ENCODE measurements at regions not wholly inside any gene's neighbourhood (a gene's known extent, or its start where the extent isn't known, plus 50 kb on each side); places are given as distances from the start of the nearest gene placed in this dataset.

- Histone ChIP-seq H3K4me1 (ENCODE audit: insufficient read depth, low read length) (no peaks in the 10 kb centered on the region), H3K4me3 (ENCODE audit: low read length) (no peak overlapping the region), H3K36me3 (ENCODE audit: insufficient read depth, low read depth, low read length) (no peaks in the 10 kb centered on the region), H3K27ac (ENCODE audit: low read length) (no peak overlapping the region), H3K27me3 (ENCODE audit: insufficient read depth, low read length) (no peaks in the 10 kb centered on the region), H3K9ac (ENCODE audit: low read depth, low read length) (no peak overlapping the region), H3K9me3 (ENCODE audit: insufficient read depth, low read depth, low read length) (no peaks in the 10 kb centered on the region)
Observed at GRCh38 chr2:125543968-125544514, 1111.9 kb upstream of the GYPC start.

- Histone ChIP-seq H3K4me1 (ENCODE audit: insufficient read depth, low read length) (no peaks in the 10 kb centered on the region), H3K9ac (ENCODE audit: low read depth, low read length) (no peak overlapping the region), H3K9me3 (ENCODE audit: insufficient read depth, low read depth, low read length) (no peaks in the 10 kb centered on the region), H3K27me3 (ENCODE audit: insufficient read depth, low read length) (no peaks in the 10 kb centered on the region), H3K4me3 (ENCODE audit: low read length) (no peak overlapping the region), H3K27ac (ENCODE audit: low read length) (no peak overlapping the region), H3K36me3 (ENCODE audit: insufficient read depth, low read depth, low read length) (no peaks in the 10 kb centered on the region)
Observed at GRCh38 chr2:125553768-125554167, 1102.2 kb upstream of the GYPC start.

GRCh38 chr2:125554956-125555355, 1101.0 kb upstream of the GYPC start:
- H3K27me3 ChIP-seq (ENCODE audit: insufficient read depth, low read length), result no peaks in the 10 kb centered on the region
- no peak overlapping the region for H3K9ac ChIP-seq (ENCODE audit: low read depth, low read length)
- no peak overlapping the region for H3K27ac ChIP-seq (ENCODE audit: low read length)
- H3K9me3 ChIP-seq (ENCODE audit: insufficient read depth, low read depth, low read length), result no peaks in the 10 kb centered on the region
- H3K36me3 ChIP-seq (ENCODE audit: insufficient read depth, low read depth, low read length), result no peaks in the 10 kb centered on the region
- no peaks in the 10 kb centered on the region for H3K4me1 ChIP-seq (ENCODE audit: insufficient read depth, low read length)
- no peak overlapping the region for H3K4me3 ChIP-seq (ENCODE audit: low read length)

GRCh38 chr2:125559186-125559585, 1096.8 kb upstream of the GYPC start:
- Histone ChIP-seq H3K4me1 (ENCODE audit: insufficient read depth, low read length) (no peaks in the 10 kb centered on the region), H3K4me3 (ENCODE audit: low read length) (no peak overlapping the region), H3K27me3 (ENCODE audit: insufficient read depth, low read length) (no peaks in the 10 kb centered on the region), H3K27ac (ENCODE audit: low read length) (no peak overlapping the region), H3K9ac (ENCODE audit: low read depth, low read length) (no peak overlapping the region), H3K9me3 (ENCODE audit: insufficient read depth, low read depth, low read length) (no peaks in the 10 kb centered on the region), H3K36me3 (ENCODE audit: insufficient read depth, low read depth, low read length) (no peaks in the 10 kb centered on the region)

- H3K9me3 ChIP-seq (ENCODE audit: insufficient read depth, low read depth, low read length), result no peaks in the 10 kb centered on the region
Observed at GRCh38 chr2:125560855-125561254, 1095.1 kb upstream of the GYPC start.

GRCh38 chr2:125561302-125561701, 1094.7 kb upstream of the GYPC start:
- H3K27me3 ChIP-seq (ENCODE audit: insufficient read depth, low read length), result no peaks in the 10 kb centered on the region
- no peaks in the 10 kb centered on the region for H3K9me3 ChIP-seq (ENCODE audit: insufficient read depth, low read depth, low read length)
- H3K4me1 ChIP-seq (ENCODE audit: insufficient read depth, low read length), result no peaks in the 10 kb centered on the region
- H3K4me3 ChIP-seq (ENCODE audit: low read length), result no peak overlapping the region
- H3K9ac ChIP-seq (ENCODE audit: low read depth, low read length), result no peak overlapping the region
- H3K27ac ChIP-seq (ENCODE audit: low read length), result no peak overlapping the region
- H3K36me3 ChIP-seq (ENCODE audit: insufficient read depth, low read depth, low read length), result no peaks in the 10 kb centered on the region

More at GRCh38 chr2:125560855-125561254, 1095.1 kb upstream of the GYPC start:
- H3K9ac ChIP-seq (ENCODE audit: low read depth, low read length), result no peak overlapping the region
- H3K27me3 ChIP-seq (ENCODE audit: insufficient read depth, low read length), result no peaks in the 10 kb centered on the region
- H3K4me1 ChIP-seq (ENCODE audit: insufficient read depth, low read length), result no peaks in the 10 kb centered on the region
- H3K27ac ChIP-seq (ENCODE audit: low read length), result no peak overlapping the region
- no peak overlapping the region for H3K4me3 ChIP-seq (ENCODE audit: low read length)
- no peaks in the 10 kb centered on the region for H3K36me3 ChIP-seq (ENCODE audit: insufficient read depth, low read depth, low read length)

GRCh38 chr2:125562924-125563323, 1093.0 kb upstream of the GYPC start:
- H3K27ac ChIP-seq (ENCODE audit: low read length), result no peak overlapping the region
- no peaks in the 10 kb centered on the region for H3K4me1 ChIP-seq (ENCODE audit: insufficient read depth, low read length)
- no peaks in the 10 kb centered on the region for H3K36me3 ChIP-seq (ENCODE audit: insufficient read depth, low read depth, low read length)
- no peaks in the 10 kb centered on the region for H3K9me3 ChIP-seq (ENCODE audit: insufficient read depth, low read depth, low read length)
- H3K4me3 ChIP-seq (ENCODE audit: low read length), result no peak overlapping the region
- no peak overlapping the region for H3K9ac ChIP-seq (ENCODE audit: low read depth, low read length)
- no peaks in the 10 kb centered on the region for H3K27me3 ChIP-seq (ENCODE audit: insufficient read depth, low read length)

- H3K9ac ChIP-seq (ENCODE audit: low read depth, low read length), result no peak overlapping the region
- H3K27me3 ChIP-seq (ENCODE audit: insufficient read depth, low read length), result no peaks in the 10 kb centered on the region
- no peaks in the 10 kb centered on the region for H3K4me1 ChIP-seq (ENCODE audit: insufficient read depth, low read length)
- no peak overlapping the region for H3K27ac ChIP-seq (ENCODE audit: low read length)
- H3K9me3 ChIP-seq (ENCODE audit: insufficient read depth, low read depth, low read length), result no peaks in the 10 kb centered on the region
- no peak overlapping the region for H3K4me3 ChIP-seq (ENCODE audit: low read length)
- H3K36me3 ChIP-seq (ENCODE audit: insufficient read depth, low read depth, low read length), result no peaks in the 10 kb centered on the region
Observed at GRCh38 chr2:125564471-125564870, 1091.5 kb upstream of the GYPC start.

GRCh38 chr2:125566422-125566821, 1089.5 kb upstream of the GYPC start:
- Histone ChIP-seq H3K9ac (ENCODE audit: low read depth, low read length) (no peak overlapping the region), H3K27ac (ENCODE audit: low read length) (no peak overlapping the region), H3K36me3 (ENCODE audit: insufficient read depth, low read depth, low read length) (no peaks in the 10 kb centered on the region), H3K4me3 (ENCODE audit: low read length) (no peak overlapping the region), H3K9me3 (ENCODE audit: insufficient read depth, low read depth, low read length) (no peaks in the 10 kb centered on the region), H3K4me1 (ENCODE audit: insufficient read depth, low read length) (no peaks in the 10 kb centered on the region), H3K27me3 (ENCODE audit: insufficient read depth, low read length) (no peaks in the 10 kb centered on the region)

GRCh38 chr2:125567100-125567499, 1088.9 kb upstream of the GYPC start:
- no peak overlapping the region for H3K27ac ChIP-seq (ENCODE audit: low read length)
- H3K27me3 ChIP-seq (ENCODE audit: insufficient read depth, low read length), result no peaks in the 10 kb centered on the region
- H3K9me3 ChIP-seq (ENCODE audit: insufficient read depth, low read depth, low read length), result no peaks in the 10 kb centered on the region
- H3K36me3 ChIP-seq (ENCODE audit: insufficient read depth, low read depth, low read length), result no peaks in the 10 kb centered on the region
- H3K4me3 ChIP-seq (ENCODE audit: low read length), result no peak overlapping the region
- no peak overlapping the region for H3K9ac ChIP-seq (ENCODE audit: low read depth, low read length)
- H3K4me1 ChIP-seq (ENCODE audit: insufficient read depth, low read length), result no peaks in the 10 kb centered on the region

GRCh38 chr2:125572660-125573059, 1083.3 kb upstream of the GYPC start:
- Histone ChIP-seq H3K4me1 (ENCODE audit: insufficient read depth, low read length) (no peaks in the 10 kb centered on the region), H3K27ac (ENCODE audit: low read length) (no peak overlapping the region), H3K4me3 (ENCODE audit: low read length) (no peak overlapping the region), H3K9ac (ENCODE audit: low read depth, low read length) (no peak overlapping the region), H3K9me3 (ENCODE audit: insufficient read depth, low read depth, low read length) (no peaks in the 10 kb centered on the region), H3K27me3 (ENCODE audit: insufficient read depth, low read length) (no peaks in the 10 kb centered on the region), H3K36me3 (ENCODE audit: insufficient read depth, low read depth, low read length) (no peaks in the 10 kb centered on the region)

GRCh38 chr2:125573432-125573831, 1082.5 kb upstream of the GYPC start:
- no peaks in the 10 kb centered on the region for H3K4me1 ChIP-seq (ENCODE audit: insufficient read depth, low read length)
- no peaks in the 10 kb centered on the region for H3K36me3 ChIP-seq (ENCODE audit: insufficient read depth, low read depth, low read length)
- H3K9me3 ChIP-seq (ENCODE audit: insufficient read depth, low read depth, low read length), result no peaks in the 10 kb centered on the region
- no peak overlapping the region for H3K4me3 ChIP-seq (ENCODE audit: low read length)
- no peak overlapping the region for H3K9ac ChIP-seq (ENCODE audit: low read depth, low read length)
- H3K27me3 ChIP-seq (ENCODE audit: insufficient read depth, low read length), result no peaks in the 10 kb centered on the region
- H3K27ac ChIP-seq (ENCODE audit: low read length), result no peak overlapping the region

GRCh38 chr2:125576558-125576957, 1079.4 kb upstream of the GYPC start:
- H3K27ac ChIP-seq (ENCODE audit: low read length), result no peak overlapping the region
- H3K4me1 ChIP-seq (ENCODE audit: insufficient read depth, low read length), result no peaks in the 10 kb centered on the region
- H3K36me3 ChIP-seq (ENCODE audit: insufficient read depth, low read depth, low read length), result no peaks in the 10 kb centered on the region
- H3K27me3 ChIP-seq (ENCODE audit: insufficient read depth, low read length), result no peaks in the 10 kb centered on the region
- H3K4me3 ChIP-seq (ENCODE audit: low read length), result no peak overlapping the region
- H3K9me3 ChIP-seq (ENCODE audit: insufficient read depth, low read depth, low read length), result no peaks in the 10 kb centered on the region
- no peak overlapping the region for H3K9ac ChIP-seq (ENCODE audit: low read depth, low read length)

Data from iPS-20b (cell line).